Uterus (tissue), 2 donors: ENCODE measurements at regions not wholly inside any gene's neighbourhood (a gene's known extent, or its start where the extent isn't known, plus 50 kb on each side); places are given as distances from the start of the nearest gene placed in this dataset.

Experiments used
- POLR2A ChIP-seq, 2 donors: fragments of 450-650 bp; IDR thresholded peaks; one replicate each; pipeline ENCODE4 v1.6.1; 2016; ENCODE audit warnings: antibody characterized with exemption in 2 of 2, mild to moderate bottlenecking in 1 of 2, moderate library complexity in 1 of 2
- TF ChIP-seq, protein P1 (sequence below), 4 experiments: fragments of 200-600 bp in 2 of 4; fragments of 450-650 bp in 2 of 4; sonication (generic) in 2 of 4; IDR thresholded peaks; one replicate each; pipeline ENCODE4 v1.5.1; 2016 to 2019; ENCODE audit warnings: antibody characterized with exemption in 4 of 4, mild to moderate bottlenecking in 2 of 4, moderate library complexity in 1 of 4

DNA sequence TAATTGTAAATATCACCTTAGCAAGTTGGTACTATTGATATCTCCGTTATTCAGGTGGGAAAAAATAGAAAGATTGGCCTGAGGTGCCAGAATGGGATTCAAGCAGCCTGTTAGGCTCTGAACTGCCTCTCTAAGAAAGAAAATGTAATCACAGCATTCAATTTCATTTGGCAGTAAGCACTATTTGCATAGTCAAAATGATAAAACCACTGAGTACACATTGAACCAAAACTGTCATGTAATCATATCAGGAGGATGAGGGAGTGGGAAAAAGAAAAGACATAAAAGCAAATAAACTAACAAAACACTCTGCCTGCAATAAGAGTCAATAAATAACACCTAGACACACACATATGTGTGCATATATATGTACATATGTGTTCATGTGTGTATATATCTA is 103.9 kb upstream of the TACR1 start:
- TF ChIP-seq POLR2A (IDR thresholded peaks at IDR 0.05): no peak
- TF ChIP-seq, protein P1, sequence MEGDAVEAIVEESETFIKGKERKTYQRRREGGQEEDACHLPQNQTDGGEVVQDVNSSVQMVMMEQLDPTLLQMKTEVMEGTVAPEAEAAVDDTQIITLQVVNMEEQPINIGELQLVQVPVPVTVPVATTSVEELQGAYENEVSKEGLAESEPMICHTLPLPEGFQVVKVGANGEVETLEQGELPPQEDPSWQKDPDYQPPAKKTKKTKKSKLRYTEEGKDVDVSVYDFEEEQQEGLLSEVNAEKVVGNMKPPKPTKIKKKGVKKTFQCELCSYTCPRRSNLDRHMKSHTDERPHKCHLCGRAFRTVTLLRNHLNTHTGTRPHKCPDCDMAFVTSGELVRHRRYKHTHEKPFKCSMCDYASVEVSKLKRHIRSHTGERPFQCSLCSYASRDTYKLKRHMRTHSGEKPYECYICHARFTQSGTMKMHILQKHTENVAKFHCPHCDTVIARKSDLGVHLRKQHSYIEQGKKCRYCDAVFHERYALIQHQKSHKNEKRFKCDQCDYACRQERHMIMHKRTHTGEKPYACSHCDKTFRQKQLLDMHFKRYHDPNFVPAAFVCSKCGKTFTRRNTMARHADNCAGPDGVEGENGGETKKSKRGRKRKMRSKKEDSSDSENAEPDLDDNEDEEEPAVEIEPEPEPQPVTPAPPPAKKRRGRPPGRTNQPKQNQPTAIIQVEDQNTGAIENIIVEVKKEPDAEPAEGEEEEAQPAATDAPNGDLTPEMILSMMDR (IDR thresholded peaks at IDR 0.05): no peak
